ENCODE measurements at regions not wholly inside any gene's neighbourhood (a gene's known extent, or its start where the extent isn't known, plus 50 kb on each side); places are given as distances from the start of the nearest gene placed in this dataset.

GRCh38 chr20:50335866-50336265 lies 145.2 kb downstream of the CEBPB start:
- Histone ChIP-seq H3K27ac (no peak overlapping the region), H3K36me3 (no peaks in the 10 kb centered on the region), H3K9me3 (no peaks in the 10 kb centered on the region), H3K4me1 (peaks cover 0 to 20% (median 8%) of the 10 kb centered on the region in 4 donors), H3K27me3 (no peaks in the 10 kb centered on the region), H3K4me3 (no peak overlapping the region)
- no peak for DNase-seq
- in situ Hi-C loops (cut with MboI; ENCODE audit: low pct_ligation_motif_present in 1 of 4, low pct_unique_long_range_greater_than_20kb in 1 of 4, low sequenced_read_pairs in 3 of 4) = loop anchor here in 1 of 4 donors (25.0 kb wide), 1 partner anchor 124 kb away; no protein-coding TSS in a partner anchor
- 91 to 93% methylated on average over 3 to 7 of the region's 7 CpGs for WGBS, 2 donors (ENCODE audit: low coverage in 1 of 2)
- intact Hi-C loops (cut with DNase I; ENCODE audit: low total_unique reads) = no loop called here
- TF ChIP-seq POLR2AphosphoS5 (IDR thresholded peaks at IDR 0.05) = no peak
- TF ChIP-seq POLR2A (IDR thresholded peaks at IDR 0.05) = no peak
- TF ChIP-seq EP300 (IDR thresholded peaks at IDR 0.05; ENCODE audit: low read depth) = no peak
- no peak for TF ChIP-seq CTCF (IDR thresholded peaks at IDR 0.05)

- in situ Hi-C loops (cut with MboI; ENCODE audit: low pct_ligation_motif_present in 1 of 4, low pct_unique_long_range_greater_than_20kb in 1 of 4, low sequenced_read_pairs in 3 of 4) = loop anchor here in 1 of 4 donors (25.0 kb wide), 1 partner anchor 124 kb away; no protein-coding TSS in a partner anchor
Observed at GRCh38 chr20:50336661-50337060, 146.0 kb downstream of the CEBPB start.

GRCh38 chr20:50337521-50338466 lies 147.2 kb downstream of the CEBPB start:
- intact Hi-C loops (cut with DNase I; ENCODE audit: low total_unique reads) (no loop called here), in situ Hi-C loops (cut with MboI; ENCODE audit: low pct_ligation_motif_present in 1 of 4, low pct_unique_long_range_greater_than_20kb in 1 of 4, low sequenced_read_pairs in 3 of 4) (loop anchor here in 1 of 4 donors (25.0 kb wide), 1 partner anchor 125 kb away; no protein-coding TSS in a partner anchor)
- Histone ChIP-seq H3K9me3 (no peaks in the 10 kb centered on the region), H3K36me3 (no peaks in the 10 kb centered on the region), H3K27me3 (no peaks in the 10 kb centered on the region), H3K4me3 (no peak overlapping the region), H3K4me1 (peaks cover 0 to 16% (median 7%) of the 10 kb centered on the region in 4 donors), H3K27ac (peak overlapping the region in 3 of 4 donors; percentile 47 to 68 (median 67))
- 95 to 100% methylated on average over 4 to 13 of the region's 13 CpGs for WGBS, 2 donors (ENCODE audit: low coverage in 1 of 2)
- no peak for DNase-seq
- TF ChIP-seq CTCF (IDR thresholded peaks at IDR 0.05) = no peak
- no peak for TF ChIP-seq EP300 (IDR thresholded peaks at IDR 0.05; ENCODE audit: low read depth)
- TF ChIP-seq POLR2A (IDR thresholded peaks at IDR 0.05) = no peak
- TF ChIP-seq POLR2AphosphoS5 (IDR thresholded peaks at IDR 0.05) = no peak

More at GRCh38 chr20:50336661-50337060, 146.0 kb downstream of the CEBPB start:
- H3K4me1 ChIP-seq = peaks cover 0 to 20% (median 7%) of the 10 kb centered on the region in 4 donors
- 70 to 74% methylated on average over 6 of the region's 6 CpGs for WGBS, 2 donors (ENCODE audit: low coverage in 1 of 2)
- no peak for TF ChIP-seq CTCF (IDR thresholded peaks at IDR 0.05)
- no peak for TF ChIP-seq EP300 (IDR thresholded peaks at IDR 0.05; ENCODE audit: low read depth)
- no peak for TF ChIP-seq POLR2AphosphoS5 (IDR thresholded peaks at IDR 0.05)
- TF ChIP-seq POLR2A (IDR thresholded peaks at IDR 0.05) = no peak
- no peaks in the 10 kb centered on the region for H3K9me3 ChIP-seq
- H3K36me3 ChIP-seq = no peaks in the 10 kb centered on the region
- DNase-seq = no peak
- no peaks in the 10 kb centered on the region for H3K27me3 ChIP-seq
- no peak overlapping the region for H3K27ac ChIP-seq
- intact Hi-C loops (cut with DNase I; ENCODE audit: low total_unique reads) = no loop called here
- H3K4me3 ChIP-seq = no peak overlapping the region
